ENCODE measurements at regions not wholly inside any gene's neighbourhood (a gene's known extent, or its start where the extent isn't known, plus 50 kb on each side); places are given as distances from the start of the nearest gene placed in this dataset.
"Not testable (repeated sequence)": the region's sequence is repeated elsewhere in the genome, so short reads cannot be mapped to it uniquely, and the experiment has no call there.

GRCh38 chr5:106481374-106481773 is 1189.4 kb downstream of the EFNA5 start:
- DNase-seq: peak; percentile 10
- in situ Hi-C loops (cut with MboI; ENCODE audit: low pct_unique_long_range_greater_than_20kb, low sequenced_read_pairs): no loop called here

DNA sequence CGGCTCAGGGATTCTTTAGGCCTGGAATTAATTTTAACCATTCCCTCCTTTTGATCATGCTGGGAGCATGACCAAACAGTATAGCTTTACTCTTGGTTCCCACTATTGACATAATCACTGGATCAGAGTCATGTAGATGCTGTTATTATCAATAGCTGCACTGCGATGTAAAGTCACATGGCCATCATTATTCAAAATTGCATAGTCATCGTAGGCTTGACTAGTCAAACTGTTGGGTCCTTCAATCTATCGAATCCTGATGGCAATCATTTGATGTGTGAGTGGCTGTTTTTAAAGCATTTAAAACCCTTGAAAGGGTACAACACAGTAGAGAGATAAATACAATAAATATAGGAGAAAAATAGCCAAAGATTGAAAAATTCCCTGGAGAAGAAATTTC is 1194.1 kb downstream of the EFNA5 start:
- in situ Hi-C loops (cut with MboI; ENCODE audit: low pct_unique_long_range_greater_than_20kb, low sequenced_read_pairs): no loop called here
- DNase-seq: no peak

- in situ Hi-C loops (cut with MboI; ENCODE audit: low pct_unique_long_range_greater_than_20kb, low sequenced_read_pairs): no loop called here
- no peak for DNase-seq
Observed at GRCh38 chr5:106474066-106474465, 1196.7 kb downstream of the EFNA5 start.

DNA sequence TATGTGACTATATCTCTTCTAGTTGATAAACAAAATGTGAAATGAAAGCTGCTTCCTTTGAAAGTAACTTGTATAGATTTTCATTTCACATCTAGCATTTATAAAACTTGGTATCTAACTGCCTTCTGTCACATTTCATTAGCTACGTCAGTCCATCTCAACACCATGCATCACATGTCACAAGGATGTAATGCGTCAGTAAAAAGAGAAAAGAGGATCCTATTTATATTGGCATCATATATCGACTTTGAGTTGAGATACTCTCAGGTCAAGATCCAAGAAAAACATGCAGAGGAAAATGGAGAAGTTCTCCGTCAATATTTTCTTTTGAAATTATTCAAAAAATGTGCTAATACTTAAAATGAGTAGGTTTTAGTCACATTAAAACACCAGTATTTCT is 1211.2 kb downstream of the EFNA5 start:
- no peak for DNase-seq
- in situ Hi-C loops (cut with MboI; ENCODE audit: low pct_unique_long_range_greater_than_20kb, low sequenced_read_pairs): no loop called here

DNA sequence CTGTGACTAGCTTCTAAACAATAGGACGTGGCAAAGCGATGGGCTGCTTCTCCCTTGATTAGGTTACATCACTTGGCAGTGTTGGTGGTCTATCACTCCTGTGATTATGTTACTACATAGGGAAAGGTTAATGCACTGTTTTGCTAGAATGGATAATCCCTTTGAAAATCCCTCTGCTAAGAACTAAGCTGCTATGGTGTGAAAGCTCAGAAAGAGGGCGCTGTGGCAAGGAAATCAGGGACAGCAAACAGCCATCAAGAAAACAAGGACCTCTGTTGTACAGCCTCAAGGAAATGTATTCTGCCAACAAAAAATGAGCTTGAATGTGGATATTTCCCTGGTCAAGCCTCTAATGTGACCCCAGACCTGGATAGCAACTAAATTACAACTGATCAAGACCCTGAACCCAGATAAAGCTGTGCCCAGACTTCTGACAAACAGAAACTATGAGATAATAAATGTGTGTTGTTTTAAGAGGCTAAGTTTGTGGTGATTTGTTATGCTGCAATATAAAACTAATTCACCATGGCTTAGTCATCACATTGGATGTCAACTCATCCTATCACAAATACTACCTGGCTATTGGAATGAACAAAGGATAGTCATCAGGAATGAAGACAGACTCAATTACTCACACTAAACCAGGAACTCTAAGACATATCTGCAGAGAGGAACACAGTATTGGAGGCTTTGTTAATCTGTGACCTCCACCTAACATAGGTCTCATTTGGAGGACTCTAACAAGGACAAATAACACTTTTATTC is 1215.9 kb downstream of the EFNA5 start:
- in situ Hi-C loops (cut with MboI; ENCODE audit: low pct_unique_long_range_greater_than_20kb, low sequenced_read_pairs): no loop called here
- no peak for DNase-seq

- DNase-seq: no peak
- in situ Hi-C loops (cut with MboI; ENCODE audit: low pct_unique_long_range_greater_than_20kb, low sequenced_read_pairs): no loop called here
Observed at GRCh38 chr5:106454050-106454449, 1216.7 kb downstream of the EFNA5 start.

GRCh38 chr5:106451998-106452397 is 1218.7 kb downstream of the EFNA5 start:
- in situ Hi-C loops (cut with MboI; ENCODE audit: low pct_unique_long_range_greater_than_20kb, low sequenced_read_pairs): no loop called here
- no peak for DNase-seq

GRCh38 chr5:106443746-106444145 is 1227.0 kb downstream of the EFNA5 start:
- in situ Hi-C loops (cut with MboI; ENCODE audit: low pct_unique_long_range_greater_than_20kb, low sequenced_read_pairs): no loop called here
- no peak for DNase-seq

GRCh38 chr5:106435185-106435584 is 1235.6 kb downstream of the EFNA5 start:
- in situ Hi-C loops (cut with MboI; ENCODE audit: low pct_unique_long_range_greater_than_20kb, low sequenced_read_pairs): no loop called here
- no peak for DNase-seq

DNA sequence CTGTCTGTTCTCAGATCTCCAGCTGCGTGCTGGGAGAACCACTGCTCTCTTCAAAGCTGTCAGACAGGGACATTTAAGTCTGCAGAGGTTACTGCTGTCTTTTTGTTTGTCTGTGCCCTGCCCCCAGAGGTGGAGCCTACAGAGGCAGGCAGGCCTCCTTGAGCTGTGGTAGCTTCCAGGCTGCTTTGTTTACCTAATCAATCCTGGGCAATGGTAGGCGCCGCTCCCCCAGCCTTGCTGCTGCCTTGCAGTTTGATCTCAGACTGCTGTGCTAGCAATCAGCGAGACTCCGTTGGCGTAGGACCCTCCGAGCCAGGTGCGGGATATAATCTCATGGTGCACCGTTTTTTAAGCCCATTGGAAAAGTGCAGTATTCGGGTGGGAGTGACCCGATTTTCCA is 1240.0 kb downstream of the EFNA5 start:
- DNase-seq; in situ Hi-C loops (cut with MboI; ENCODE audit: low pct_unique_long_range_greater_than_20kb, low sequenced_read_pairs): not testable (repeated sequence)

DNA sequence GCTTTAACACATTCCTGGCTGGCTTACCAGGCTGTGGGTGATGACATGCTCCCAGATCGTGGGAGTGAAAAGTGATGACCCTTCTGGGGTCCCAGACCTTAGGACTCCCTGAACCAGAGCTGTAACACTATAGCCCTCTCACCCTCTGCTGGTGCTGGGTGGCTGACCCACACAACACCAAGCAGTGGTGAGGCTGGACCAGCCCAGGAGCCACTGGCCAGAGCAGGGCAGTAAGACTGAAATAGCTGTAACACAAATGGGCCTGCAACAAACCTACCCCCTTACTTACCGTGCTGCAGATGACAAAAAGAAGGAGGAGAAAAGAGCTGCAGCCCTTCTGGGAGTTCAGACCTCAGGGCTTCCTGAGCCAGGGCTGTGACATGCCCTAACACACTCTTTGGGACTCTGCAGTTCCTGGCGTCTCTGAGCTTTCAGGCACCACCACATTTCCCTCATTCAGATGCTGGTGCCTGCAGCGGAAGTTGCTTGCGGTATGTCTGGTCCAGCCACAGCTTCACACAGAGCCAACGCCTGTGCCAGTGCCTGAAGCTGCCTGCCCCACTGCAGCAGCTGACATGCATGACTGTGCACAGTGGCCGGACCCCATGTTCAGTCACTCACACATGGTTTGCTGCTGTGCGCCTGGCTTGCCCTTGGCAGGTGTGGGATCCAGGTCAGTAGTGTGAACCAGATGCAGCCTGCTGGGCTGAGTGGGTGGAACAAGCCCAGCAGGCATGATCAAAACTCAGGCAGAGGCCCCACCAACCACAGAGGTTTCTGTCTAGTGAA is 1247.4 kb downstream of the EFNA5 start:
- DNase-seq: no peak
- in situ Hi-C loops (cut with MboI; ENCODE audit: low pct_unique_long_range_greater_than_20kb, low sequenced_read_pairs): no loop called here

DNA sequence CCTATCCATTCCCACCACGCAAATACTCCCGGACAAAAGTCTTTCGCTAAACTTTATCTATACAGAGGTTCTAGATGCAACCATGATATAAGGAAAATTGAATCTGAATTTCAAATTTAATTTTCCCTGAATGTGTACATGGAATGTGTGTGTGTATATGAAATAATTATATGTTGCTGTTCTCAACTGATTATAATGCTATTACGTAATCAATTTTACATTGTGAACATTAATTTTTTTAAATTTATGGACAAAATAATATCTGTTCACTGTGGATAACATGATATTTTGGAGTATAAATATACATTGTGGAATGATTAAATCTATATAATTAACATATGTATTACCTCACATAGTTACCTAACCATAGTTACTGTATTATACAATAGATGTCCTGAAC is 1250.6 kb downstream of the EFNA5 start:
- DNase-seq: no peak

GRCh38 chr5:106418196-106418595 is 1252.5 kb downstream of the EFNA5 start:
- in situ Hi-C loops (cut with MboI; ENCODE audit: low pct_unique_long_range_greater_than_20kb, low sequenced_read_pairs): no loop called here

More for the DNA sequence above, 1250.6 kb downstream of the EFNA5 start:
- in situ Hi-C loops (cut with MboI; ENCODE audit: low pct_unique_long_range_greater_than_20kb, low sequenced_read_pairs): no loop called here

GRCh38 chr5:106417566-106417965 is 1253.2 kb downstream of the EFNA5 start:
- in situ Hi-C loops (cut with MboI; ENCODE audit: low pct_unique_long_range_greater_than_20kb, low sequenced_read_pairs): no loop called here
- DNase-seq: no peak

More at GRCh38 chr5:106418196-106418595, 1252.5 kb downstream of the EFNA5 start:
- DNase-seq: no peak

DNA sequence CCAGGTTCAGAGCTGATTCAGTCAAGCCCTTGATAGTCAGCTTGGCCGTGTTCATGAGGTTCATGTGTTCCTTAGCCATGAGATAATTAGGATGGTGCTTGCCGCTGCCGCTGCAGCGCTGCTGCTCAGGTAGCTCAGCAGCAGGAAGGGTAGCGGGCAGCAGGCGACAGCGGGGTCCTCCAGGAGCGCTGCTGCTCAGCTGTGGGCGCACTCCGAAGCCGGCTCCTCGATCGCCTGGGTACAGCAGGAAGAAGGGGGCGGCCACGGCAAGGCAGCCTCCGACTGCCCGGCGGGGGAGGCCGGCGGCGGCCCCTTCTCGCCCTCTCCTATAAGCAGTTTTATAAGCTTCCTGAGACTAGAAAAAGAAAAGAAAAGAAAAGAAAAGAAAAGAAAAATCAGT is 1253.6 kb downstream of the EFNA5 start:
- no peak for DNase-seq

DNA sequence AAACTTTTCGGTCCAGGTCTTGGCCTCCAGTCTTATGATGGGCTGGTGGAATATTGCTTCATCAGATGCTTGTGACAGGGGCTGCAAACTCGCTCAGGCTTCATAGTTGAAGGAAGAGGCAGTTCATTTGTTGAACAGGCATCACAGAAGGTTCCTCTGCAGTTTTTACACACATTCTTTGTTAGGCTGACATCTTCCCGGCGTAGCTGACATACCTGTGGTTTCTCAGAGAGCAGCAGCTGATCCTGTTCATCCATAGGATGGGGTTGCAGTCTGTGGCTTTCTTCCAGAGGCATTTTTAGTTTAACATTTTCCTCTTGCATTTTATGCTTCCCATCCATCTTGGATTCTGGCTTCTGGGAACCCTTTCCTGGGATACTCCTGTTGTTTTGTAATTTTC is 1255.2 kb downstream of the EFNA5 start:
- no peak for DNase-seq

More for the DNA sequence above, 1253.6 kb downstream of the EFNA5 start:
- in situ Hi-C loops (cut with MboI; ENCODE audit: low pct_unique_long_range_greater_than_20kb, low sequenced_read_pairs): no loop called here

DNA sequence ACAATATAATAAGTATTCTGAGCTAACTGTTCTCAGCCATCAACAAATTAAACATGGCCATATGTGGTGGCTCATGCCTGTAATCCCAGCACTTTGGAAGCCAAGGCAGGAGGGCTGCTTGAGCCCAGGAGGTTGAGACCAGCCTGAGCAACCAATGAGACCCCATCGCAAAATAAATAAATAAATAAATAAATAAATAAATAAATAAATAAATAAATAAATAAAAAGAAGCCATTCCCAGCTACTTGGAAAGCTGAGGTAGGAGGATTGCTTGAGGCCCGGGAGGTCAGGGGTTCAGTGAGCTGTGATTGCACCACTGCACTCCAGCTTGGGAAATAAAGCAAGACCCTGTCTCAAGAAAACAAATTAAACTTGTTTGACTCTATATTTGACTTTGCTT is 1256.4 kb downstream of the EFNA5 start:
- no peak for DNase-seq
- in situ Hi-C loops (cut with MboI; ENCODE audit: low pct_unique_long_range_greater_than_20kb, low sequenced_read_pairs): no loop called here

More for the DNA sequence above, 1255.2 kb downstream of the EFNA5 start:
- in situ Hi-C loops (cut with MboI; ENCODE audit: low pct_unique_long_range_greater_than_20kb, low sequenced_read_pairs): no loop called here

GRCh38 chr5:106412606-106413005 is 1258.1 kb downstream of the EFNA5 start:
- no peak for DNase-seq
- in situ Hi-C loops (cut with MboI; ENCODE audit: low pct_unique_long_range_greater_than_20kb, low sequenced_read_pairs): no loop called here

DNA sequence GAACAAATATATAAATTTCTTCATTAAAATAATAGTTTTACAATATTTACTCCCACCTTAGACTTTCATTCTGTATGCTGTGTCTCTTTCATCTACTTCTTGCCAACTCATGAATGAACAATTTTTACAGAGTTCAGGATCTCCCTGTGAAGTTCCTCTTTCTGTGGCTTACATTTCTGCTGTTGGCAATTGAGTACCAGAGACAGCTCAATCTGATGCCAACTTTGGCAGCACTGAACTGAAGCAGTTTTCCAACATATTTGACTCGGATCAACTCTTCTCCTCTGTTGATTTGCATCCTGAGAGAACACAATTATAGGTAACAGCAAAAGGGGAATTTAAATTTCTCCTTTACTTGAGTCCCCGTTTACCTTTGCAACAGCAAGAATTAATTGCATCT is 1262.2 kb downstream of the EFNA5 start:
- in situ Hi-C loops (cut with MboI; ENCODE audit: low pct_unique_long_range_greater_than_20kb, low sequenced_read_pairs): no loop called here
- peak; percentile 2 for DNase-seq

- in situ Hi-C loops (cut with MboI; ENCODE audit: low pct_unique_long_range_greater_than_20kb, low sequenced_read_pairs): no loop called here
- DNase-seq: no peak
Observed at GRCh38 chr5:106408141-106408540, 1262.6 kb downstream of the EFNA5 start.
